ENCODE measurements at regions not wholly inside any gene's neighbourhood (a gene's known extent, or its start where the extent isn't known, plus 50 kb on each side); places are given as distances from the start of the nearest gene placed in this dataset.

- peaks cover 14% of the 10 kb centered on the region for H3K9me3 Mint-ChIP-seq
- no peaks in the 10 kb centered on the region for H3K36me3 Mint-ChIP-seq
- TF ChIP-seq EZH2phosphoT487 (IDR thresholded peaks at IDR 0.05) (no peak), CTCF (IDR thresholded peaks at IDR 0.05) (no peak), EZH2 (IDR thresholded peaks at IDR 0.05) (no peak)
- no peak overlapping the region for H2AFZ ChIP-seq (replicated peaks)
- H3K79me2 ChIP-seq (ENCODE audit: low read depth), result no peaks in the 10 kb centered on the region
- H3K27me3 ChIP-seq, result no peaks in the 10 kb centered on the region
- H3K4me3 Mint-ChIP-seq, result no peak overlapping the region
- no peaks in the 10 kb centered on the region for H4K20me1 ChIP-seq (ENCODE audit: low read depth)
- no peak overlapping the region for H3K27ac ChIP-seq
- no peaks in the 10 kb centered on the region for H3F3A ChIP-seq (ENCODE audit: low read depth)
- no peak for DNase-seq (ENCODE audit: low spot score)
- H3K27me3 Mint-ChIP-seq (ENCODE audit: insufficient read depth, low read depth), result peaks cover 4% of the 10 kb centered on the region
- H3K27ac Mint-ChIP-seq, result no peak overlapping the region
- H3K9me3 ChIP-seq (ENCODE audit: low read depth), result no peaks in the 10 kb centered on the region
- H3K4me3 ChIP-seq, result no peak overlapping the region
- H3K4me1 Mint-ChIP-seq, result no peaks in the 10 kb centered on the region
- no peak overlapping the region for H3K9ac ChIP-seq
- H3K36me3 ChIP-seq, result no peaks in the 10 kb centered on the region
- no peaks in the 10 kb centered on the region for H3K4me1 ChIP-seq
- H3K4me2 ChIP-seq, result no peak overlapping the region
These were observed 471.1 kb upstream of the B3GALT2 start for GRCh38 chr1:193657552-193657951.

GRCh38 chr1:193656841-193657240, 470.4 kb upstream of the B3GALT2 start:
- DNase-seq (ENCODE audit: low spot score), result no peak
- Mint-ChIP-seq H3K27me3 (ENCODE audit: insufficient read depth, low read depth) (peaks cover 4% of the 10 kb centered on the region), H3K9me3 (peaks cover 14% of the 10 kb centered on the region), H3K27ac (no peak overlapping the region), H3K4me1 (no peaks in the 10 kb centered on the region), H3K36me3 (no peaks in the 10 kb centered on the region), H3K4me3 (no peak overlapping the region)
- H3K27me3 ChIP-seq, result no peaks in the 10 kb centered on the region
- H3F3A ChIP-seq (ENCODE audit: low read depth), result no peaks in the 10 kb centered on the region
- H4K20me1 ChIP-seq (ENCODE audit: low read depth), result no peaks in the 10 kb centered on the region
- no peaks in the 10 kb centered on the region for H3K9me3 ChIP-seq (ENCODE audit: low read depth)
- H2AFZ ChIP-seq (replicated peaks), result no peak overlapping the region
- no peak overlapping the region for H3K27ac ChIP-seq
- TF ChIP-seq EZH2phosphoT487 (IDR thresholded peaks at IDR 0.05), result no peak
- no peak for TF ChIP-seq EZH2 (IDR thresholded peaks at IDR 0.05)
- TF ChIP-seq CTCF (IDR thresholded peaks at IDR 0.05), result no peak
- H3K4me3 ChIP-seq, result no peak overlapping the region
- no peak overlapping the region for H3K4me2 ChIP-seq
- no peaks in the 10 kb centered on the region for H3K79me2 ChIP-seq (ENCODE audit: low read depth)
- no peaks in the 10 kb centered on the region for H3K36me3 ChIP-seq
- H3K9ac ChIP-seq, result no peak overlapping the region
- H3K4me1 ChIP-seq, result no peaks in the 10 kb centered on the region

DNA sequence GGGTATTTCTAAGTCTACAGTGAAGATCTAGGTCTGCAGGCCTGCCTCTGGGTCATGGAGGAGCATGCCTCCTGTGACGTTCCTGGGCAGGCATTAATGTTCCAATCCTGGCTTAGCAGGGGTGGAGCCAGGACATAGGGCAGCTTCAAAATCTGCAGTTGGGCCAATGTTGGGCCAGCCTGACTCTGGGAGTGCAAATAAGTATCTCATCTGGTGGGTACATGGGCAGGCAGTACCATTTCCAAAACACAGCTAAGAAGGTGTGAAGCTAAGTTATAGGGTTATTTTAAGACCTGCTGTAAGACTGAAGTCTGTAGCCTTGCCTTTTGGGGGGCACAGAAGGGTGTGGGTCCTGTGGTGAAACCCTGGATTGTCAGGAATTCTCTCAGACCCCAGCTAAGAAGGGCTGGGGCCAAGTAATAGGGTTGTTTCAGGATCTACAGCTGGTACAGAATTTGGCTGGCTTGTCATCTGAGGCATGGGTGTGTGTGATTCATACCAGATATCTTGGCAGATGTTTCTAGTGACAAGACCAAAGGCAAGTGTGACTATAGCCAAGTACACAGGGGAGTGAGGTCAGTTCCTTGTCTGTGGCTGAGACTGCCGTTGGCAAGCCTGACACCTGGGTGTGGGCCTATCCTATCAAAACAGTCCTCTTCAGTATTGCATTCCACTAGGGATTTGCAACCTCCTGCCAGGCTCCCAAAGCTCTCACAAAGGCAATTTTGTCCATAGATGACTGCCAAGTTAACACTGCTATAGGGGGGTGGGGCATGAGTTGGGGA, 468.7 kb upstream of the B3GALT2 start:
- H3K9ac ChIP-seq, result no peak overlapping the region
- no peak overlapping the region for H3K4me3 Mint-ChIP-seq
- H3K27me3 Mint-ChIP-seq (ENCODE audit: insufficient read depth, low read depth), result peaks cover 4% of the 10 kb centered on the region
- H3K4me1 ChIP-seq, result no peaks in the 10 kb centered on the region
- H3F3A ChIP-seq (ENCODE audit: low read depth), result no peaks in the 10 kb centered on the region
- no peaks in the 10 kb centered on the region for H3K36me3 ChIP-seq
- no peak overlapping the region for H3K27ac ChIP-seq
- no peaks in the 10 kb centered on the region for H3K36me3 Mint-ChIP-seq
- H3K9me3 Mint-ChIP-seq, result peaks cover 16% of the 10 kb centered on the region
- TF ChIP-seq EZH2phosphoT487 (IDR thresholded peaks at IDR 0.05) (no peak), CTCF (IDR thresholded peaks at IDR 0.05) (no peak), EZH2 (IDR thresholded peaks at IDR 0.05) (no peak)
- no peak overlapping the region for H3K4me3 ChIP-seq
- H2AFZ ChIP-seq (replicated peaks), result no peak overlapping the region
- no peaks in the 10 kb centered on the region for H3K27me3 ChIP-seq
- no peak overlapping the region for H3K4me2 ChIP-seq
- no peaks in the 10 kb centered on the region for H3K4me1 Mint-ChIP-seq
- DNase-seq (ENCODE audit: low spot score), result no peak
- H3K27ac Mint-ChIP-seq, result no peak overlapping the region
- no peaks in the 10 kb centered on the region for H3K79me2 ChIP-seq (ENCODE audit: low read depth)
- no peaks in the 10 kb centered on the region for H4K20me1 ChIP-seq (ENCODE audit: low read depth)
- H3K9me3 ChIP-seq (ENCODE audit: low read depth), result no peaks in the 10 kb centered on the region

Data from neural progenitor cell (in vitro differentiated cells).